Left renal pelvis (tissue), 4 donors: ENCODE measurements at regions not wholly inside any gene's neighbourhood (a gene's known extent, or its start where the extent isn't known, plus 50 kb on each side); places are given as distances from the start of the nearest gene placed in this dataset.
"Not testable (repeated sequence)": the region's sequence is repeated elsewhere in the genome, so short reads cannot be mapped to it uniquely, and the experiment has no call there.

Source experiments
- DNase-seq, 4 donors: peaks; one replicate each; pipeline ENCODE4 v3.0.0-alpha.2; 2013; ENCODE audit warnings: low read depth in 4 of 4, low spot score in 3 of 4

DNA sequence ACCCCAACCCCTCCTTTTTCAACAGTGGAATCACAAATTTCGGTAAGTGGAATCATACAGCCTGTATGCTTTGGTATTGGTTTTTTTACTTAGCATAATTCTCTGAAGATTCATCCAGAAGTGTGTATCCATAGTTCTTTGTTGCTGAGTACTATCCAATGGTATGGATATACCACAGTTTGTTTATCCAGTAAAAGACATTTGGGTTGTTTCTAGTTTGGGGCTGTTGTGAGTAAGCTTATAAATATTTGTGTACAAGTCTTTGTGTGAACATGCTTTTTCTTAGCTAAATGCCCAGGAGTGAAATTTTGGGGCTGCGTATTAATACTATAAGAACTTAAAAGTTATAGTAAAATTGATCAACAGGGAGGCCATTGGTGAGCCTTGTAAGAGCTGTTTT is 57.5 kb upstream of the GC start:
- DNase-seq = no peak

DNA sequence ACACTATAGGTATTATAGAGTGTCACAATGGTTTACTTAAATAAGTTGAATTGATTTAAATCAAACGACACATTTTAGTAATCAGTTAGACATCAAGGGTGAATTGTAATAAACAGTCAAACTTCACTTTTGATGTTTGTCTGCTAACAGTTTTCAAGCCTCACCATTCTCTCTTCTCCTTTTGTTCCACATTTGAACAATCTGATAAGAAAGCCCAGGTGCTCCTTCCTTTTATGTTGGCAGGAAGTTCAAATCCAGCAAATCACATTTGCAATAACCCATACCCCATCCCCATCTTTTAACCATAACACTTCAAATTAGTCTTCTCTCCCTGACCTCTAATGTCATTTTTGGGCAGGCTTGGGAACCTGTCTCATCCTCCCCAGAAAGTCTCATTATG is 63.4 kb upstream of the GC start:
- no peak for DNase-seq

DNA sequence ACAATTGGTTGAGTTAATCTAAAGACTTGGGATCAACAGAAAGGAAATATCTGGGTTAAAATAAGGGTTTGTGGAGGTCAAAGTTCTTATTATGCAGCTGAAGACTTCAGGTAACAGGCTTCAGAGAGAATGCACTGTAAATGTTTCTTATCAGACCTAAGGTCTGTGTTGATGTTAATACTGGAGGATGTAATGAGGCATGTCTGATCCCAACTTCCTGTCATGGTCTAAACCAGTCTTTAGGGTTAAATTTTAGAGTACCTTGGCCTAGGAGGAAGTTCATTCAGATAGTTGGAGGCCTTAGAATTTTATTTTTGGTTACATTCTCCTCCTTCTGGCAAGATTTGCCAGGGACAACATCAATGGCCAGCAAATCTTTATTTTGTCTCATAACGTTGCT is 72.1 kb upstream of the GC start:
- DNase-seq = no peak

DNA sequence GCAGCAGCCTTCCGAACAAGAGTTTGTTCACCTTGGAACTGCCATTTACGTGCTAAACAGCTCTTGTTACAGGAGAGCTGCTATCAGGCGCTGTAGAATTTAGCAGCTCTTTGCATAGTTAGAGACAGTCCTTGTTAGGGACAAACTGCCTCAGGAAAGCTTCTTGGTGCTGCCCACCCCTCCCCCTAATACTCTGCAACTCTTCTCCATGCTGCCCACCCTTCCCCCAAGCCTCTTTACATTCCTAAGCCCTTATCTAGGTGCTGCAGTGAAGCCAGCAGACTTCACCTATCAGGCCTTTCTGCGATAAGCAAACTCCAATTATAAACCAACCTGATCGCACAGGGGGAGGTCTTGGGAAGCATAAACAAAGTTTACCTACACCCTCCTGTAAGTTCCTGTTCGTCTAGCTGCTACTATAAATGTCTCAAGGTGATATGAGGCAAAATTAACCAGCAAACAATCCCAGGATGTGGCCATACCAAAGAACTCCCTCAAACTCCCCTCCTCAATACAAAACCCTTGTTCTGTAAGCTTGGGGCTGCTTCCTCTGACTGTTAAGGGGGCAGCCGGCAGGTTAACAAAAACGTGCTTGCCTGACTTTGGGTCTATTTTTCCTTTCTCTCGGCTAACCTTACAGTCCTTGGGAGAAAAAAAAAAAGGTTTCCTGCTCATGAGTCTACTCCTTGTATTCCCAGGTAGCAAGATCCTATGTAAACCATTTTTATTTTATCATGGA is 74.0 kb upstream of the GC start:
- no peak for DNase-seq

DNA sequence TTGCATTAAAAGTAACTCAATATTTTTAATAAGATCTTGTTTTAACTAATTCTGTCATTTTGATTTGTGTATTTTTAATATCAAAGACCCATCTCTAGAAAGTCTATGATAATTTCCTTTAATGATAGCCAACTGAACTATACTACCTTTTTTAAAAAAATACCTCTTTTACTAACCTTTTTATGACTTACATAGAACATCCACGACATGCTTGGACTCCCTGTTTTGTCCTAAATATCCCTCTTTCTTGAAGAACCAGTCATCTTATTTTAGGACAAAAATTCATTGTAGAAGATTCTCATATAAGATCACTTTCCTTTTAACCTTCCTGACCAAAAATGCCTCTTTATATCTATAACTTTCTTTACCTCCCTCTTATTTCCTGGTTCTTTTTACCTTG is 76.8 kb upstream of the GC start:
- no peak for DNase-seq

DNA sequence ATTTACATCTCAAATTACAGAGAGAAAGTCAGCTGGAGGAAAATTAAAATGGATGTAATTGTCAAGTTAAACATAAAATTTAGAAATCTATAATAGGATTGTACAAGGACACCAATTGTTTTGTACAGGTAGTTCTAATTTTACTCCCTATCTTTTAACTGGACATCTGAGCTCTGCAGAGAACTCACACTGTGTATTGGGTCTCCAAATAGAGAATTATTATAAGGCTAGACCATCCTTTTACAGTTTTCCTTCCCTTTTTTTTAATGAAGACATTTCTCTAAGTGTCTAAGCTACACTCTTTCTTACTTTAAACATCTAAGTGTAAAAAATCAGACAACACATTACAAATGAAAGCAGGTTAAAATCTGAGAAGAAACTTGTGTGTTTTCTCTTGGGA is 78.4 kb upstream of the GC start:
- no peak for DNase-seq

DNA sequence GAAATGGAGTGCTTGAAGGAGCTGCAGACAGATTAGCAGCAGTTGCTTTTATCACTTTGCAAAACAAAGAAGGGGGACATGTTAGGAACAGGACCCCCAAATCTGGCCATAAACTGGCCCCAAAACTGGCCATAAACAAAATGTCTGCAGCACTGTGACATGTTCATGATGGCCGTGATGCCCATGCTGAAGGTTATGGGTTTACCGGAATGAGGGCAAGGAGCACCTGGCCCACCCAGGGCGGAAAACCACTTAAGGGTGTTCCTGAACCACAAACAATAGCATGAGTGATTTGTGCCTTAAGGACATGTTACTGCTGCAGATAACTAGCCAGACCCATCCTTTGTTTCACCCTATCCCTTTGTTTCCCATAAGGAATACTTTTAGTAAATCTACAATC is 79.6 kb upstream of the GC start:
- no peak for DNase-seq

DNA sequence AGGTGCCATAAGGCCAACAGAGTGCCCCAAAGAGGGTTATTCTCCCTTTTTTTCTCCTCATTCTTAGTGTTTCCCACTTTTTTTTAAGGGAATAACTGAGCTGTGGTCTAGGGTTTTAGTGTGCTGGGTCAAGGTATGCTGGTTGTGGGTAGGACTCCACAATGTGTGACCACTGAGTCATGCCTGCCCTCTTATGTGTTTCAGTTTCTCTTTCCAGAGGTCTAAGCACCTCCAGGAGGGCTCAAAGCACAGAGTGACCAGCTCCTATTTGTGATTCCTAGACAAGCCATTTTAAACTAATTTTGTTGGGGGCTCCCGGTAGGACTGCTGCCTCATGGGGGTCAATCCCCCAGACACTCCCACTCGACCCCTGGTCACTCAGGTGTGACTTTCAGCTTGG is 80.5 kb upstream of the GC start:
- no peak for DNase-seq

DNA sequence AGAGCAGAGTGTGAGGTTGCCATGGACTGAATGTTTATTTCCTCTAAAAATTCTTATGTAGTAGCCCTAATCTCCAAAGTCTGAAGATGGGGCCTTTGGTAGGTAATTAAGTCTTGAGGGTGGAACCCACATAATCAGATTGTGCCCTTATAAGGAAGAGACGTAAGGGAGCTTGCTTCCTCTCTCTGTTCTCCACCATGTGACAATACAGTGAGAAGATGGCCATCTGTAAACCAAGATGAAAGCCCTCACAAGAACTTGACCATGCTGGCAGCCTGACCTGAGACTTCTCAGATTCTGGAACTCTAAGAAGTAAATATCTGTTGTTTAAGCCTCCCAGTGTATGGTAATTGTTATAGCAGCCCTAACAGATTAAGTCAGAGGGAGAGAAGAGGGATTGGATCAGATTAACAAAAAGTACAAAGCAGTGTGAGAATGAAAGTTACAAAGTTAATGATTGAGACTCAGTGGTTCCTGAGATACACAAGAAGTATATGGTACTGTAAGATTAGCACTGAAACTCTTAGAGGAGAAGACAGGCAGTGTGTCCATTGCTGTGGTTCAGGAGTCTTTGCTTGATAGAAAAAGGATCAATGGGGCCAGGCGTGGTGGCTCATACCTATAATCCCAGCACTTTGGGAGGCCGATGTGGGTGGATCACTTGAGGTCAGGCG is 82.5 kb upstream of the GC start:
- DNase-seq = no peak

DNA sequence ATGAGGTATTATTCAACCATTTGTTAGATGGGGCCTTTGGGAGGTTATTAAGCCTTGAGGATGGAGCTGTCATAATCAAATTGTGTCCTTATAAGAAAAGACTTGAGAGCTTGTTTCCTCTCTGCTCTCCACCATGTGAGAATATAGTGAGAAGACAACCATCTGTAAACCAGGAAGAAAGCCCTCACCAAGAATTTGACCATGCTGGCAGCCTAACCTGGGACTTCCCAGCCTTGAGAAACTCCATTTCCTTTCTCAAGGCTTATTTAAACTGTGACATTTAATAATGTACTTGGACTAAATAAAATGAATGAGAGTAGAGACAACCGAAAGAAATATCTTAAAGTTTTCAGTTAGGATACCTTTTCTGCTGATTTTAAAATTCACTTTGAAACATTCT is 83.7 kb upstream of the GC start:
- DNase-seq = no peak

DNA sequence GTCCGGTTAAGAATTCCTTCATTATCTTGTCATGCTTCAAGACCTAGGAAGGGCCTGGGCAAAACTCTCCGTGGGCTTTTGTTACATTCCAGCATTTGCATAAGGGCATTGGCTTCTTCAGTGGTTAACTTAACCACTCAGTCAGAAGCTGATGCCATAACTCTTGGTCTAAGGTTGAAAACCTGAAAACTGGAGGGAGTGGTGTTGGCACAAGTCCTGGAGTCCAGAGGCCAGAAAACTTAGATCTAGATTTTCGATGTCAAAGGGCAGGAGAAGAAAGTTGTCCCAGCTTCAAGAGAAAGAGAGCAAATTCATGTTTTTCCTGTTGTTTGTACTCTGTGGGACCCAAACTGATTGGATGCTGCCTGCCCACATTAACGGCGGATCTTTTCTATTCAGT is 86.6 kb upstream of the GC start:
- DNase-seq = no peak

DNA sequence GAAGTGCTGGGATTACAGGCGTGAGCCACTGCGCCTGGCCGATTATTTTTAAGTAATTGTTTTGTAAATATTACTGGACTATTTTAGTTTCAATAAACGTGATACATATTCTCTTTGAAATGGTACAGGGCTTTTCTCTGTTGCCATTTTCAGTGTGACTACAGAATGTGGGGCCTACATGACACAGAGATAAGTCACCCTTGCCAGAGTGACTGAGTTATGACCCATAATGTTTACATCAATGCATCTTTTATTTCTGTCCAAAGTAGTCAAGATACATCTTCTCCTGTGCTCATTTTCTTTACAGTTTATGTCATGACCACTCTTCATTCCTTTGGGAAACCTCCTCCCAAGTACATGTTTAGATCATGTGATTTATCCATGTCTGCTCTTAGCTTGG is 88.3 kb upstream of the GC start:
- no peak for DNase-seq

DNA sequence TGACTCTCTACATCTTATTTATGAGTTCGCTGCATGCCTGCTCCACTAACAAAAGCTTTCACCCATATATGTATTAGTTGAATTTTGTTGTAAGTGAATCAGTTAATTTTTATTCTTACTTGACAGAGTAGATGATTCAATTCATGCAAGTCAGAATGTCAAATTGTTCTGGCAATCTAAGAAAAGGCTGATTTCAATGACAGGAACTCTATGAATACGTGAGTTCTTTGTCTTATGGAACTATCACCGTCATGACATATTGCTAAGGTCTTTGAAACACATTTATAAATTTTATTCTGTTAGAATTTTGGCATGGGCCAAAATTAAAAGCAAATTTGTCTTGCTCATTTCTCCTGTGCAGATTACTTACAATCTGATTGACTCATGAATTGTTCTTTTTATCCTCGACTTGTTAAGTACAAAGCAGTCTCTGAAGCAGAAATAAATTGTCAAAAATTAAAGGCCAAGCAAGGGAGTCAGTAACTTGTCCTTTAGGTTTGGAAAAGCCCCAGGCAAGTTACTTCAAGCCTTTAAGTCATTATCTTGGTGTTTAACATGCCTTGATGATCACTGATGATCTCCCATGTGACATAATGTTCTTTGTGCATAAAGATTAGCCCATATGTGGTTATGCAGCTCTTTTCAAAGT is 89.0 kb upstream of the GC start:
- no peak for DNase-seq

DNA sequence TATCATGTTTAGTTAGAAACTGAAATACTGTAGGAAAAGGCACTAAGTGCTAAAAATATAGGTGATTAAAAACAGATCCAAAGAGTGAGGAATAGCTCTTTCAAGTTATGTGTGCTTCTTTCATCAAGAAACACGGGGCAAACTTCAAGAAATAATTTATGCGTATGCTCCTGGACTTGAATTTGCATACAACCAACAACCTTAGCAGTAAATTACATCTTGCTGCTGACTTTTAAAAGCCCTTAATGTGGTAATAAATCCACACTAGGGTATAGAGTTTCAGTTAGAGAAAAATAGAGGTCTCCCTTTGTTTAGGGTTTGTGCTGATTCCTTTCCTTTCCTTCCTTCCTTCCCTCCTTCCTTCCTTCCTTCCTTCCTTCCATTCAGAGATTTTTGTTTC is 94.5 kb upstream of the GC start:
- peak in 3 of 4 donors; percentile 18 to 53 (median 23) for DNase-seq

DNA sequence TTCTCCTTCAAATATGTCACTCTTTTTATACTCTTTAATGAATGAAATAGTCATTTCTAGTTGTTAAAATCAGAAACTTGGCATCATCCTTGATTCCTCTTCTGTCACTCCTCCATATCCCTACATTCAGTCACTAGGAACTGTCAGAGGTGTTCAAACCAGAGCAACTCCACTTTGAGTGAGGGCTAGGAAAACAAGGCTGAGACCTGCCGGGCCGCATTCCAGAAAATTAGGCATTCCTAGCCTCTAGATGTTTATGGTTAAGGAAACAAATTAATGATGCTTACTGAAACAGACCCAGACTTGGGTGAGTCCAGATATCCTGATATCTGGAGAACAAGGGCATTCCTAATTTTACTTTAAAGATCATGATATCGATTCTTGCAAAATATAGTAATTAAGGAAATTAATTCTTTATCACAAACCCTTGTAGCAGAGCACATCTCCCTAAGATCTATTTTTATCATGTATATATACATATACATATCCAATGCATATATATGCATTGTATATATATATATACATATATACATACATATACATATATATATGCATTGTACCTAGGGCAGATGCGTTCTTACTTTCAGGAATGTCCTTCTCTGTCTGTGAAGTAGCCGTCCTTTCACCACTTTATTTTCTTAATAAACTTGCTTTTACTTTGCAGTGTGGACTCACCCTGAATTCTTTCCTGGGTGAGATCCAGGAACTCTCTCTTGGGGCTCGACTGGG is 98.4 kb upstream of the GC start:
- DNase-seq = no peak

DNA sequence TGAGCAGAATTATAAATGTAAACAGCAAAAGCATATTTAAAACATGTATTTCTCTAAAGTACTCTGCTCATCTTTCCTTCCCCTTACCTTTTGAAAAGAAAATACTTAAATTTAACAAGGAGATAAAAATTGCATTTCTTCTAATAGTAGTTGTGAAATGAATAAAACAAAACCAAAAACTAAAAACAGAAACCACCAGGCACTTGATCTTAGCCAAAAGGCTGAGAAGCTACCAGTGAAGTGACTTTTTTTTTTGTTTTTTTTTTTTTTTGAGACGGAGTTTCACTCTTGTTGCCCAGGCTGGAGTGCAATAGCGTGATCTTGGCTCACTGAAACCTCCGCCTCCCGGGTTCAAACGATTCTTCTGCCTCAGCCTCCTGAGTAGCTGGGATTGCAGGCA is 116.5 kb upstream of the GC start:
- DNase-seq = not testable (repeated sequence)

DNA sequence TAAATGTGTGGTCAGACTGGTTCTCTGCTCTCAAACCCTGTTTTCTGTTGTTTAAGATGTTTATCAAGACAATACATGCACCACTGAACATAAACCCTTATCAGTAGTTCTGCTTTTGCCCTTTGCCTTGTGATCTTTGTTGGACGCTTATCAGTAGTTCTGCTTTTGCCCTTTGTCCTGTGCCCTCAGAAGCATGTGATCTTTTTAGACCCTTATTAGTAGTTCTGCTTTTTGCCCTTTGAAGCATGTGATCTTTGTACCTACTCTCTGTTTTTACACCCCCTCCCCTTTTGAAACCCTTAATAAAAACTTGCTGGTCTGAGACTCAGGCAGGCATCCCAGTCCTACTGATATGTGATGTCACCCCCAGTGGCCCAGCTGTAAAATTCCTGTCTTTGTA is 121.7 kb upstream of the GC start:
- not testable (repeated sequence) for DNase-seq

DNA sequence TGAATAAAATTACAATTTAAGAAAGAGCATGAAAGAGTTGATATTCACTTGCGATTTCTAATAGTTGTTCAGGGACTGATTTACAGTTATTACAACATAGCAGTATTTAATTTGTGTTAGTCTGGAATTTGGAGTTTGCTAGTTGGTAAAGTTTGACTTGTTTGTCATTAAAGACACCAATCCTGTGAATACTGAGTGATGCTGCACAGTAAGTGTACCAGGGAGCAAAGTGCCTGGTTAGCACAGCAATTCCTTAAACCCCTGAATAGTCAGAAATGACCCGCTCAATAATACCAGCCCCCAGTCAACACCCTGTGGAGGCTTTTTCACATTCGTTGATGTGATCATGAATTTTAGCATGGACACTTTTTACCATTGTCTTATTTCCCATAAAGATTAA is 122.2 kb upstream of the GC start:
- DNase-seq = no peak

DNA sequence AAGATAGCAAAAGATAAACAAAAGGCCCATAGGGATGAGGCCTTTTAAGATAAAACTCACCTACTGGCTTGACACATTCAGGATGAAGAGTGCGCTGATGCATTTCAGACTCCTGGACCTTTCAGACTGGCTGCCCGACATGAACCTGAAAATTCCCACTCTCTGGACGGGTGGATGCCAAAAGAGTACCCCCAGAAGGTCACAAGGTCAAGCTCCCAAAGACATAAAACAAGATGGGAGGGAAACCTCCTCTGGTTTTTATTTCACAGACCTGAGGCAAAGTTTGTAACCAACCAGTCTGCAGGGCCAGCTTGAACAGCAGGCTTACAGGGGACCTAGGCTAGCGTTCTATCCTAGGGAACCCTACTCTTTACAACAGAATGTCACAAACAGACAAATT is 123.2 kb upstream of the GC start:
- peak in 1 of 4 donors; percentile 51 for DNase-seq

DNA sequence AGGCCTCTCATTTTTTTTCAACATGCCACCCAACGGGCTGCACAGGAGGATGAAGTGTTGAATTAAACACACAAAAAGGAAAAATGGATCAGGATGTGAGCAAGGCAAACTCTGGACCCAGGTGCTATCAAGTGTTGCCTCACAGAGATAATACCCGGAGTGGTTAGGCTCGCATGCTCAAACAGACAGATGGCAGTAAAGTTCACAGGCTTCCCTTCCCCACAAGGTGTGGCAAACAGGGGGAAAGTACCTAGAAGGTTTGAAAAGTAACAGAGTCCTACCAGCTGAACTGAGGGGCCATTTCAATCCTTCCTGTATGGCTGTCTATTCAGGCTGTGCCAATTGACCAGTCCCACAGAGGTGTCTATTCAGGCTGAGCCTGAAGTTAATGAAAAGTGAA is 123.9 kb upstream of the GC start:
- no peak for DNase-seq

DNA sequence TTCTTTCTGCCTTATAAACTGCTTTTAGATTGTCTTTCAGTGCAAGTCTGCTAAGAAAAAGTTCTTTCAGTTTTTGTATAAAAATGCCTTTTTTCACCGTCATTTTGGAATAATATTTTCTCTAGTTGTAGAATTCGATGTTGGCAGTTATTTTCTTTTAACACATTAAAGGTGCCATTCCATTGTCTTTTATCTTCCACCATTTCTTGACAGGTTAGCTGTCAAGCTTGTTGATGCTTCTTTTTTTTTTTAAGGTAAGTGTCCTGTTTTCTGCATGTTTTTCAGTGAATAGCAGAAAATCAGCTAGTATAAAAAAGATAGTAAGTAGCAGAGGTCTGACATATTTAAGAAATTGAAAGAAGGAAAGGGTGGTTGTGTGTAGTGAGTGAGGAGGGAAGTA is 118.5 kb upstream of the NPFFR2 start:
- DNase-seq = no peak

DNA sequence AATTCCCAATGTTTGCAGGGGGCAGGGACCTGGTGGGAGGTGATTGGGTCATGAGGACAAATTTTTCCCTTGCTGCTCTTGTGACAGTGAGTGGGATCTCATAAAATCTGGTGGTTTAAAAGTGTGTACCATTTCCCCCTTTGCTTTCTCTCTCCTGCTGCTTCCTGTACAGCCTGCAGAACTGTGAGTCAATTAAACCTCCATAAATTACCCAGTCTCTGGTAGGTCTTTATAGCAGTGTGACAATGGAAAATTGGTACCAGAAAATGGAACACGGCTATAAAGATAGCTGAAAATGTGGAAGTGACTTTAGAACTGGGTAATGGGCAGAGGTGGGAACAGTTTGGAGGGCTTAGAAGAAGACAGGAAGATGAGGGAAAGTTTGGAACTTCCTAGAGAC is 108.7 kb upstream of the NPFFR2 start:
- no peak for DNase-seq
